Upper lobe of right lung (tissue), 1 donor: ENCODE measurements at regions not wholly inside any gene's neighbourhood (a gene's known extent, or its start where the extent isn't known, plus 50 kb on each side); places are given as distances from the start of the nearest gene placed in this dataset.
A peak's percentile ranks its signal among the peaks of the same experiment; 100 is the strongest.

Source experiments
- ATAC-seq: fragments of 200-7000 bp; cut with Tn5 transposase; one replicate; pipeline ENCODE4 v1.9.1; 2020; ENCODE audit warnings: mild to moderate bottlenecking, moderate library complexity
- DNase-seq: peaks from one replicate; pipeline ENCODE4 v3.0.0-alpha.2; 2020
- H3K27ac ChIP-seq: fragments of 200-600 bp; one replicate; pipeline ENCODE4 v1.8.0; 2022
- H3K27me3 ChIP-seq: fragments of 200-600 bp; one replicate; pipeline ENCODE4 v1.8.0; 2022; ENCODE audit warnings: mild to moderate bottlenecking
- H3K36me3 ChIP-seq: fragments of 200-600 bp; one replicate; pipeline ENCODE4 v1.8.0; 2022
- H3K4me1 ChIP-seq: fragments of 200-600 bp; one replicate; pipeline ENCODE4 v1.8.0; 2022
- H3K4me3 ChIP-seq: fragments of 200-600 bp; one replicate; pipeline ENCODE4 v1.8.0; 2022; ENCODE audit warnings: mild to moderate bottlenecking
- H3K9me3 ChIP-seq: fragments of 200-600 bp; one replicate; pipeline ENCODE4 v1.8.0; 2022
- intact Hi-C: fragments of 100-400 bp; cut with DNase I; formaldehyde crosslinking; loops from one replicate; pipeline ENCODE4 v1.11.0; 2022
- TF ChIP-seq, protein P1 (sequence below): fragments of 200-600 bp; IDR thresholded peaks from one replicate; pipeline ENCODE4 v1.8.0; 2022; ENCODE audit warnings: antibody characterized with exemption
- donor health status: DM: no; HTN: yes; CAD: no; lungs with severe emphysema.

DNA sequence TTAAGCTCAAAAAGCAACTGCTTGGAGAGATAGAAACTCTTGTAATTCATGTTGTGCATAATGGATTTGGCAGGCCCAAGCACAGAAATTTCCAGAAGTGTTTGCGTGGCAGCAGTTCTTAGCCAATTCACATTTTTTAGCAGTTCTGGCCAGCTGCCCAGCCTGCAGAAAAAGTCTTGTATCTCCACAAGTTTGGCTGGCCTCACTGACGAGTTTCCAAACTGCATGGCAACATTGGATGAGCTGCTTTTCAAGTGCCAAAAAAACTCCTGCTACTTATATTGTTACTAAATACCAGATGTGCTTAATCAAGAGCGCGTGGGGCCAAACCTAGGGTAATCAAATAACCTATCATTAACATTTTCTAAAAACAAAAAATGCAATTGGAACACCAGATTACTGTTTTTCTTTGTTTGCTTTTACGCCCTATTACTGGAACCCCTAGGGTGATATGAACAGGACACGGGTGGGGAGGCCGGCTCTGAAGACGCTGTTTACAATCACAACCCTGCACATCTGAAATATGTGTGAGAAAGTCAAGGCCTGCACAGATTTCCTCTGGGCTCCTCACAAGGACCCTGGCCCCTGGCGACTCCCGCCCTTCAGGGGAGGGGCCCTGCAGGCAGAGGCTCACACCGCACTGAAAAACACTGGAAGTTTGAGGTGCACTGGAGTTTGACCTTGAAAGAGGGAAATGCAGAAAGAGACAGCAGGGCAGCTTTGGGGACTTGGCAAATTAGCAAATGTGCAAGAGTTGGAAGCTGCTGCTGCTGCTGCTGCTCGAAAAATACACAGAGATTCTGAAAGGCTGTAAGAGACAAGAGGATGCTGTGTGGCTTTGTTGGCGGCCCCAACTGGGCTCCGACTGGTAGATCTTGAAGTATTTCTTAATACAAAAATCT is 55.2 kb upstream of the TARBP1 start:
- ATAC-seq, result no peak

DNA sequence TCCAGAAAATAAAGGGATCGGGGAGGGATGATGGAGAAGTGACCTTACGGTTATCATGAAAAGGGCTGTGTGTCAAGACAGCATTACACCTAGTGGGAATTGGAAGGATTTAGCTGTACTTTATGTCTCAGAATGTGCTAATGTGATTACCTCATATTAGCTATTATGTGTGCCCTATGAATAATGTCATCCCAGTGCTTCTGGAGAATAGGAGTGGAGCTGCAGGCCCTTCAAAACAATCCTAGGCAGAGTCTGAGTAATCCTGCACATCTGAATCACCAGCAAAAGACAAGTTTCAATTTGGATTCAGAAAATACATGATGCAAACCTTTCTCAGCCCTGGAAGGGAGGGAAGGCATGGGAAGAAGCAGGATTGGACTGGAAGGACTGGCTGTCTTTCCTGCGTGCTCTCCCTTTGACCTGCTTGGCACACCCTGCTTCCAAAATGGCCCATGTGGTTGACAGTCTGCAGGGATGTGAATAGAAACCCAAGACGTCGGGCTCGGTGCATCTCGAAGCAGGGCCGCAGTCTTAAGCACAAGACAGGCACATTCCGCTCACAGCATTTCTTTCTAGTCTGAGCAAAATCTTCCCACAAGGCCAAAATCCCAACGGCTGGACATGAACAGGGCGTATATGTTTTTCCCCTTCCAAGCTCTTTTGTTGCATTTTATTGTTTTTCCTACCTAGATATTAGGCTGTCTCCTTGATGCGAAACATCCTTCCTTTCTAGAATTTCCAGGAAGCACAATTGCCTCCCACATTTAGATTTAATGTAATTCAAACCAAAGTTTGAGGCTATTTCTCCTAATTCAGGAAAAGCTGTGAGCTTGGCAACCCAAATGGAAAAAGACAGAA is 54.3 kb upstream of the TARBP1 start:
- intact Hi-C loops, result no loop called here
- H3K4me1 ChIP-seq, result peaks cover 87% of the 10 kb centered on the region
- TF ChIP-seq, protein P1, sequence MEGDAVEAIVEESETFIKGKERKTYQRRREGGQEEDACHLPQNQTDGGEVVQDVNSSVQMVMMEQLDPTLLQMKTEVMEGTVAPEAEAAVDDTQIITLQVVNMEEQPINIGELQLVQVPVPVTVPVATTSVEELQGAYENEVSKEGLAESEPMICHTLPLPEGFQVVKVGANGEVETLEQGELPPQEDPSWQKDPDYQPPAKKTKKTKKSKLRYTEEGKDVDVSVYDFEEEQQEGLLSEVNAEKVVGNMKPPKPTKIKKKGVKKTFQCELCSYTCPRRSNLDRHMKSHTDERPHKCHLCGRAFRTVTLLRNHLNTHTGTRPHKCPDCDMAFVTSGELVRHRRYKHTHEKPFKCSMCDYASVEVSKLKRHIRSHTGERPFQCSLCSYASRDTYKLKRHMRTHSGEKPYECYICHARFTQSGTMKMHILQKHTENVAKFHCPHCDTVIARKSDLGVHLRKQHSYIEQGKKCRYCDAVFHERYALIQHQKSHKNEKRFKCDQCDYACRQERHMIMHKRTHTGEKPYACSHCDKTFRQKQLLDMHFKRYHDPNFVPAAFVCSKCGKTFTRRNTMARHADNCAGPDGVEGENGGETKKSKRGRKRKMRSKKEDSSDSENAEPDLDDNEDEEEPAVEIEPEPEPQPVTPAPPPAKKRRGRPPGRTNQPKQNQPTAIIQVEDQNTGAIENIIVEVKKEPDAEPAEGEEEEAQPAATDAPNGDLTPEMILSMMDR, result no peak

More for the DNA sequence above, 55.2 kb upstream of the TARBP1 start:
- H3K9me3 ChIP-seq, result no peaks in the 10 kb centered on the region
- H3K27ac ChIP-seq, result peak overlapping the region; percentile 95
- intact Hi-C loops, result no loop called here
- TF ChIP-seq, protein P1, result no peak
- H3K27me3 ChIP-seq, result no peaks in the 10 kb centered on the region
- H3K4me3 ChIP-seq, result no peak overlapping the region
- H3K36me3 ChIP-seq, result no peaks in the 10 kb centered on the region
- peak; percentile 88 for DNase-seq
- H3K4me1 ChIP-seq, result peaks cover 77% of the 10 kb centered on the region

DNA sequence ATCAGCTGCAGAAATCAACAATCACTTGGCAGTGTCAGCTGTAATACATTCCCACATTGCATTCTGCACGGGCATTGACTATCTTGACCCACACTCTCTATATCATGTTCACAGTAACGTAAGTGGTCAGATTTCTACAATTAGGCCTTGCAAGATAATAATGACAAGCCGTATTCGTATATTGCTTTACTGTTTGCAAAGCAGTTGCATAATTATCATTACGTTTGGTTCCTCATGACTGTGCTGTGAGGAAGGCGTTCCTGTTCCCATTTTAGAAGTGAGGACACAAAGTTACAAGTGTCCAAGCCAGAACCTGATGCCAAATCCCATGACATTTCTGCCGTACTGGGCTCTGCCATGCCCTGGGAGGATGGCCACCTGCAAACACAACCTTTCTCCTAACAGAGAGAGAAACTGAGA is 53.5 kb upstream of the TARBP1 start:
- intact Hi-C loops, result no loop called here
- Histone ChIP-seq H3K36me3 (no peaks in the 10 kb centered on the region), H3K27me3 (no peaks in the 10 kb centered on the region), H3K9me3 (no peaks in the 10 kb centered on the region), H3K4me3 (no peak overlapping the region), H3K4me1 (peaks cover 91% of the 10 kb centered on the region), H3K27ac (peak overlapping the region; percentile 95)
- peak; percentile 70 for ATAC-seq
- TF ChIP-seq, protein P1, result no peak
- DNase-seq, result no peak

More for the DNA sequence above, 54.3 kb upstream of the TARBP1 start:
- DNase-seq, result no peak
- peak; percentile 13 for ATAC-seq
- H3K27me3 ChIP-seq, result no peaks in the 10 kb centered on the region
- H3K9me3 ChIP-seq, result no peaks in the 10 kb centered on the region
- no peaks in the 10 kb centered on the region for H3K36me3 ChIP-seq
- H3K4me3 ChIP-seq, result no peak overlapping the region
- peak overlapping the region; percentile 95 for H3K27ac ChIP-seq

DNA sequence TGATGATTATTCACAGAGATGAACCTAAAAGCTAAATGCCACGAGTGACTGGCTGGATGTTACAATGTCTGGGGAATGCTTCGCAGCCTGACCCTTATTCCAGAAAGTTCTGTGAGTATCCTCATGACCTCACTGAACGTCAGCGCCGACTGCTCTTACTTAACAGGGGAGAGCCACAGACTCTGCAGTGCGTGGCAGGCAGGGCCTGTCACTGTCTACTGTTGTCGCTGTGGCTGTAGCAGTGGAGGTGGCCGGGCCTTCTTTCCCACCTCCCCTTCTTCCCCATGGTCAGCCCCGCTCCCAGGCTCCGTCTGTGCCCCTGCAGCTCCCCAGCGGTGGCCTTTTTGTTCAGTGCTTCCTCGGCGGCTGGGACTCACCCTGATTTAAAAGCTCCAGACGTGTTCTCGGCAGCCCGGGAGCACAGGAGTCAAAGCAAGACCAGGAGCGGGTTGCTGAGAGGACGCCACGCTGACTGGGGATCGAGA is 52.2 kb upstream of the TARBP1 start:
- intact Hi-C loops, result no loop called here
- ATAC-seq (no peak), DNase-seq (no peak)
- TF ChIP-seq, protein P1, result no peak
- no peaks in the 10 kb centered on the region for H3K36me3 ChIP-seq
- no peaks in the 10 kb centered on the region for H3K27me3 ChIP-seq
- H3K4me3 ChIP-seq, result peak overlapping the region; percentile 15
- H3K9me3 ChIP-seq, result no peaks in the 10 kb centered on the region
- H3K4me1 ChIP-seq, result peaks cover 79% of the 10 kb centered on the region
- peak overlapping the region; percentile 95 for H3K27ac ChIP-seq

DNA sequence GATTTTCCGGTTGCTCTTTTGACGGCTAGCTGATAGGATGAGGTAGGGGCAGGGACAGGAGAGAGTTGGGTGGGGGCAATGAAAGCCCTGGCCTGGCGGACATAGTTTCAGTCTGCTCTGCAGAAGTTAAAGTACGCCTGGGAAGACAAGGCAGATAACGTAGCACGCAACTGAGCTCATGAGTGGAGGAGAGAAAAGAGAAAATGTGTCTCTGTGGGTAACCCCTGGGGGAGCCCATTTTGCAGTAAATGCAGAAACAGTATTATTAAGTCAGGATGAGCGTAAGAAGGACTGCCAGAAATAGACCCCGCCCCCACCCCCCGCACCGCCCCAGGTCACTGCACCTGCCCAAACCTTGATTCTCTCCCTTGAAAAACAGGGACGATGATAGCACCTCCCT is 51.7 kb upstream of the TARBP1 start:
- peak overlapping the region; percentile 15 for H3K4me3 ChIP-seq
- no peaks in the 10 kb centered on the region for H3K36me3 ChIP-seq
- peaks cover 74% of the 10 kb centered on the region for H3K4me1 ChIP-seq
- intact Hi-C loops, result no loop called here
- TF ChIP-seq, protein P1, result no peak
- no peaks in the 10 kb centered on the region for H3K9me3 ChIP-seq
- H3K27ac ChIP-seq, result peak overlapping the region; percentile 95
- DNase-seq (no peak), ATAC-seq (no peak)
- no peaks in the 10 kb centered on the region for H3K27me3 ChIP-seq
